HG02938 (cell line): ENCODE measurements at regions not wholly inside any gene's neighbourhood (a gene's known extent, or its start where the extent isn't known, plus 50 kb on each side); places are given as distances from the start of the nearest gene placed in this dataset.
"Not testable (repeated sequence)": the region's sequence is repeated elsewhere in the genome, so short reads cannot be mapped to it uniquely, and the experiment has no call there.

Experiments used
- ATAC-seq: cut with Tn5 transposase; IDR thresholded peaks from one replicate; pipeline ENCODE4 v1.9.1; 2021; ENCODE audit warnings: mild to moderate bottlenecking, moderate library complexity; ENCODE audit not compliant: unreplicated experiment

GRCh38 chr20:56765172-56766073 lies 136.3 kb downstream of the TFAP2C start:
- ATAC-seq: no peak

DNA sequence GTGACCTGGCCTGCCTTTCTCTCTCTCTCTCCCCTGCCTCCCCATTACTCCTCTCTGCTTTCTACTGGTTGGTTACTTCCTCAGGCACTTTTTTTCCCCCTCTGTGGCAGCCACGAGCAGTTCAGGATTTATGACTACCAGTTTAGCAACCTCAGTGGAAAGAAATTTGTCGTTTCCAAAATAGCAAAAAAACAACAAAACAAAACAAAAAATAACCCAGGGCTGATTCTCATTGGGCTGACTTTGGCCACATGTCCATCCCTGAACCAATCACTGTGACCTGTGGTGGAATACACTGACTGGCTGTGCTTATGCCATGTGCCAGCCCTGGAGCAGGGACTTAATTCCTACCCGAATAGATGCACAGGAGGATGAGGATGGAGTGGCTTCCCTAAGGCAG lies 137.4 kb downstream of the TFAP2C start:
- ATAC-seq: no peak

DNA sequence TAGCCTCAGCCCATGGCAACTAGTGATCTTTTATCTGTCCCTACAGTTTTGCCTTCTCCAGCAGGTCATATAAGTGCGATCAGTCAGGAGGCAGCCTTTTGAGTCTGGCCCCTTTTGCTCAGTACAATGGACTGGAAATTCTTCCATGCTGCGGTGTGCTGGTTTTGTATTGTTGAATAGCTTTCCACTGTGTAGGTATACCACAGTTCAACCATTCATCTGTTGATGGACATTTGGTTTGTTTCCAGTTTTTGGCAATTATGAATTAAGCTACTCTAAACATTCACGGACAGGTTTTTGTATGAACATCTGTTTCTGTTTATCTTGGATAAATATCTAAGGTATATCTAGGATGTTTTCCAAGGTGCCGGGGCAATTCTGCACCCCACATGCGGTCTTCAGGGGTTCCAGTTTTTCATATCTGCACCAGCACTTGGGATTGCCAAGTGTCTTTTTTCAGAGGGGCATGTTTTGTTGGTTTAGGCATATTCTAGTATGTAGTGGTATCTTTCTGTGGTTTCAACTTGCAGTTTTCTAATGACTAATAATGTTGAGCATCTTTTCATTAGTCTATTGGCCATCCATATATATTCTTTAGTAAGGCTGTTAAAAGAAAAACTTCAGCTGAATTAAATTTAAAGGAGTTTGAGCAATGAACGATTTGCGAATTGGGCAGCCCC lies 141.0 kb downstream of the TFAP2C start:
- ATAC-seq: no peak

GRCh38 chr20:56773749-56774148 lies 144.6 kb downstream of the TFAP2C start:
- no peak for ATAC-seq

DNA sequence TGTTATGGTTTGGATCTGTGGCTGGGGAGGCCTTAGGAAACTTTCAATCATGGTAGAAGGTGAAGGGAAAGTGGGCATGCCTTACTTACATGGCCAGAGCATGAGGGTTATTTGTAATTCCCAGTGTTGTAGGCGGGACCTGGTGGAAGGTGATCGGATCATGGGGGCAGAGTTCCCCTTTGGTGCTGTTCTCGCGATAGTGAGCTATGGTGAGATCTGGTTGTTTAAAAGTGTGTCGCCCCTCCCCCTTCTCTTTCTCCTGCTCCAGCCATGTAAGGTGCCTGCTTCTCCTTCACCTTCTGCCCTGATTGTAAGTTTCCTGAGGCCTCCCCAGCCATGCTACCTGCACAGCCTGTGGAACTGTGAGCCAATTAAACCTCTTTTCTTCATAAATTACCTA lies 145.8 kb downstream of the TFAP2C start:
- no peak for ATAC-seq

DNA sequence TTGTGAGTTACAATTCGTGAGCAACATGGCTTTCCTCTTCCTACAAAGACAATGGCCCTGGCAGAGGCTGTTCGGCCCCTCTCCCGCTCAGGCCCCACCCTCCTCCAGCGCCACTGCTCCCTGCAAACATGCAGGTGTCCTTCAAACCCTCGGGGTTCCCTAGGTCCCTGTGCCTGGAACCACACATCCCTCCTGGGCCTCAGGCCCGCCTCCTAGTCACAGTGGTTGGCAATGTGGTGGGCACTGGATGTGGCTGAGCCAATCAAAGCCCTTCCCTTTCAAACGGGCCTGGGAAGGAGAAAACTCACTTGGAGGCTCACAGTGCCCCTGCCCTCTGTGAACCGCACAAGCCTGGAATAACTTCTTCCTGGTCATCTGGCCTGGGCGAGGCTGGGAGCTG lies 147.2 kb downstream of the TFAP2C start:
- no peak for ATAC-seq

GRCh38 chr20:56778765-56779195 lies 149.7 kb downstream of the TFAP2C start:
- no peak for ATAC-seq

GRCh38 chr20:56779452-56780143 lies 150.5 kb downstream of the TFAP2C start:
- ATAC-seq: no peak

- ATAC-seq: no peak
These were observed 151.2 kb downstream of the TFAP2C start for GRCh38 chr20:56780266-56780665.

- no peak for ATAC-seq
These were observed 152.1 kb downstream of the TFAP2C start for GRCh38 chr20:56781108-56781739.

DNA sequence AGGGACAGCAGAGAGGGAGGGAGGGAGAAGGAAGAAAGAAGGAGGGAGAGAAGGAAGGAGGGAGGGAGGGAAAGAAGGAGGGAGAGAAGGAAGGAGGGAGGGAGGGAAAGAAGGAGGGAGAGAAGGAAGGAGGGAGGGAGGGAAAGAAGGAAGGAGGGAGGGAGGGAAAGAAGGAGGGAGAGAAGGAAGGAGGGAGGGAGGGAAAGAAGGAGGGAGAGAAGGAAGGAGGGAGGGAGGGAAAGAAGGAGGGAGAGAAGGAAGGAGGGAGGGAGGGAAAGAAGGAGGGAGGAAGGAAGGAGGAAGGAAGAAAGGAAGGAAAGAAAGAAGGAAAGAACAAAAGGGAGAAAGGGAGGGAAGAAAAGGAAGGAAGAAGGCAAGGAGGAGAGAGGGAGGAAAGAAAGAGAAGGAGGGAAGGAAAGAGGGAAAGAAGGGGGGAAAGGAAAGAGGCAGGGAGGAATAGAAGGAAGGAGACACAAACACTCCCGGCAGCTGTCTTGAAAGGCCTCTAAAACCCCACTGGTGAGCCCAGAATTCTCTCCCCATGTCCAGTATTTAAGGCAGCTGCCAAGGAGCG lies 153.0 kb downstream of the TFAP2C start:
- not testable (repeated sequence) for ATAC-seq

GRCh38 chr20:56782814-56783213 lies 153.7 kb downstream of the TFAP2C start:
- not testable (repeated sequence) for ATAC-seq

- no peak for ATAC-seq
These were observed 154.7 kb downstream of the TFAP2C start for GRCh38 chr20:56783826-56784225.

DNA sequence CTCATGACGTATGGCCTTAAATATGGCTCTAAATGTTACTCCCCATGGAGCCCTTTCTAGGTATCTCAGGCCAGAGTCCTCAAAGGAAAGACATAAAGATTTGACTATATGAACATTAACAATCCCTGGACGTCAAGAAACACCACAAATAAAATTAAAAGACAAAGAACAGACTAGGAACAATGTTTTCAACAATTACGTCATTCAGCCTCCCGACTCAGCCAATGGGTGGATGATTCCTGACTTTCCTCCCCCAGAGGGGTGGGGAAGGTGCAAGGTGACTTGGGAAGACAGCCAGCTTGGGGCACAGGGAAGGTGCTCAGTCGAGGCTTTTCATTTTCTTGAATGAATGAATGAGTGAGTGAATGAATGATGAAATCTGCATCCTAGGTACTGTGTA lies 157.4 kb downstream of the TFAP2C start:
- ATAC-seq: no peak

- ATAC-seq: no peak
These were observed 159.1 kb downstream of the TFAP2C start for GRCh38 chr20:56788041-56788670.

DNA sequence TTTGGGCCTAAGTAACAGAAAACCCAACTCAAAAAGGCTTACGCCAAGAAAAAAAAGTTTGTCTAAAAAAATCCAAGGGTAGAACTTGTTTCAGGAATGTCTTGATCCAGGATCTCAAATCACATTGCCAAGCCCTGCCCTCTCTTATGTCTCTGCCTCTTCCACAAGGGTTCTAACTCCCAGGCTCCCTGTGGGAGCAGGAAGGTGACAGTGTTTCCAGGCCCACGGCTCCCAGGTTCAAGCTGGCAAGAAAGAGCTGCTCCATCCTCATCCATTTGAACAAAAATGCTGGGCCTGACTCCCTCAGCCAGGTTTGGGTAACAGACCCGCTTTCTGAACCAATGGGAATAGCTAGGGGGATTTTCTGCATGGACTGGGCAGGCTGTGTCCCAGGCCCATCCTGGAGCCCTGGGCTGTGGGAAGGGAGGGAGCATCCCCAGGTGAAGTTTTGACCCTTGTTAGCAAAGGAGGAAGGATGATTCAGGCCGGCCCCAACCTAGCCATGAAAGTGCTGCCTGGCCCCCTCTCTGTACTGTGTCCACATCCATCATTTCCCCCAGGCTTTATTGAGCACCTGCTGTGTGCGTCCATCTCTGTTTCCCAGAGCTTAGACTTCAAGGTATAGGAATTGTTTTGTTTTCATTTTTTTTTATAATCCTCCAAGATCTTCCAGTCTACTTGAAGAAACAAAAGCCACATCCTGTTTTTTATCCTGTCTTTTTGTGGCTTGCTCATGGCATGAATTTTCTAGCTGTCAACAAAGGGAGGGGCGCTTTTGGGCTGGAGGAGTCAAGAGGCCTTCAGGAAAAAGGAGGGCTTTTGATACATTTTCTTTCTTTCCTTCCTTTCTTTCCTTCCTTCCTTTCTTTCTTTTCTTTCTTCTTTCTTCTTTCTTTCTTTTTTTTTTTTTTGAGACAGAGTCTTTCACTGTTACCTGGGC lies 159.8 kb downstream of the TFAP2C start:
- no peak for ATAC-seq

GRCh38 chr20:56793916-56794315 lies 164.8 kb downstream of the TFAP2C start:
- no peak for ATAC-seq

GRCh38 chr20:56795492-56795891 lies 166.4 kb downstream of the TFAP2C start:
- ATAC-seq: no peak

- no peak for ATAC-seq
These were observed 167.2 kb downstream of the TFAP2C start for GRCh38 chr20:56796345-56796744.
